ENCODE measurements at regions not wholly inside any gene's neighbourhood (a gene's known extent, or its start where the extent isn't known, plus 50 kb on each side); places are given as distances from the start of the nearest gene placed in this dataset.

- TF ChIP-seq CTCF (IDR thresholded peaks at IDR 0.05; ENCODE audit: control insufficient read depth, extremely low read depth, insufficient read depth), result no peak
- H3K4me3 ChIP-seq (ENCODE audit: low read depth, low read length), result no peak overlapping the region
- DNase-seq (ENCODE audit: low read depth), result no peak
Measured at GRCh38 chr18:61683856-61684255, 209.0 kb downstream of the RNF152 start.

- TF ChIP-seq CTCF (IDR thresholded peaks at IDR 0.05; ENCODE audit: control insufficient read depth, extremely low read depth, insufficient read depth), result no peak
- H3K4me3 ChIP-seq (ENCODE audit: low read depth, low read length), result no peak overlapping the region
- no peak for DNase-seq (ENCODE audit: low read depth)
Measured at GRCh38 chr18:61681065-61681464, 211.7 kb downstream of the RNF152 start.

- H3K4me3 ChIP-seq (ENCODE audit: low read depth, low read length), result no peak overlapping the region
- no peak for TF ChIP-seq CTCF (IDR thresholded peaks at IDR 0.05; ENCODE audit: control insufficient read depth, extremely low read depth, insufficient read depth)
- no peak for DNase-seq (ENCODE audit: low read depth)
Measured at GRCh38 chr18:61679836-61680235, 213.0 kb downstream of the RNF152 start.

GRCh38 chr18:61677435-61677970, 215.3 kb downstream of the RNF152 start:
- H3K4me3 ChIP-seq (ENCODE audit: low read depth, low read length), result no peak overlapping the region
- DNase-seq (ENCODE audit: low read depth), result no peak
- TF ChIP-seq CTCF (IDR thresholded peaks at IDR 0.05; ENCODE audit: control insufficient read depth, extremely low read depth, insufficient read depth), result no peak

GRCh38 chr18:61676773-61677434, 215.9 kb downstream of the RNF152 start:
- DNase-seq (ENCODE audit: low read depth), result no peak
- no peak overlapping the region for H3K4me3 ChIP-seq (ENCODE audit: low read depth, low read length)
- TF ChIP-seq CTCF (IDR thresholded peaks at IDR 0.05; ENCODE audit: control insufficient read depth, extremely low read depth, insufficient read depth), result no peak

- no peak for DNase-seq (ENCODE audit: low read depth)
- TF ChIP-seq CTCF (IDR thresholded peaks at IDR 0.05; ENCODE audit: control insufficient read depth, extremely low read depth, insufficient read depth), result no peak
- no peak overlapping the region for H3K4me3 ChIP-seq (ENCODE audit: low read depth, low read length)
Measured at GRCh38 chr18:61669320-61669719, 223.5 kb downstream of the RNF152 start.
